Brain microvascular endothelial cell (primary cell): ENCODE measurements at regions not wholly inside any gene's neighbourhood (a gene's known extent, or its start where the extent isn't known, plus 50 kb on each side); places are given as distances from the start of the nearest gene placed in this dataset.

Experiments used
- DNase-seq: peaks from one replicate; pipeline ENCODE4 v3.0.0-alpha.2; 2020
- H3K27ac ChIP-seq: fragments of 250-450 bp; sonication (Bioruptor Pico); 2 replicates; pipeline ENCODE4 v1.5.1; 2020; ENCODE audit warnings: mild to moderate bottlenecking, moderate library complexity
- H3K27me3 ChIP-seq: fragments of 250-450 bp; sonication (Bioruptor Pico); replicated peaks from 2 replicates; pipeline ENCODE4 v1.5.1; 2020; ENCODE audit warnings: mild to moderate bottlenecking
- H3K36me3 ChIP-seq: fragments of 250-450 bp; sonication (Bioruptor Pico); replicated peaks from 2 replicates; pipeline ENCODE4 v1.5.1; 2020; ENCODE audit warnings: mild to moderate bottlenecking
- H3K4me3 ChIP-seq: 2 replicates; pipeline ENCODE4 v1.5.1; 2011; ENCODE audit warnings: low read depth, mild to moderate bottlenecking, control low read depth, low read length, moderate library complexity
- in situ Hi-C: cut with HindIII; loops from 2 replicates; pipeline ENCODE4 v1.10.0; 2017; ENCODE audit warnings: low sequenced_read_pairs, low pct_ligation_motif_present
- TF ChIP-seq, protein P1 (sequence below): IDR thresholded peaks from 2 replicates; pipeline ENCODE4 v1.5.1; 2011; ENCODE audit warnings: low read depth, mild to moderate bottlenecking, moderate library complexity, low read length, control low read depth, inconsistent platforms; ENCODE audit errors: missing control alignments

DNA sequence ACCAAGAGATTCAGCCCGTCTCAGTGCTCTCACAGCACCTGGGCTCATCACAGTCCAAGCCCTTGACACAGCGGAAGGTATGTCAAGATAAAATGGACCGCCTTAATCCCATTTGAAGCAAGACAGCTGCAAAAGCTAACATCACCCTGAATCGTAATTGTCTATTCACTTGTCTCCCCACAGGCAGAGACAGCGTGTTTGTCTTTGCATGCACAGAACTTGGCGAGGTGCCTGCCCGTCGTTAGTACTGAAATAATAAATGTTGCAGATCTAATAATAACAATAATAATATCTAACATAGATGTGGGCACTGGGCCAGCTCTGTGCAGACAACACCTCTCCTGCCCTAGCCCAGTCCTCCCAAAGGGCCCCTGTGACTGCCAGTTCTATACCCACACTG, 271.7 kb downstream of the NPHP4 start:
- TF ChIP-seq, protein P1, sequence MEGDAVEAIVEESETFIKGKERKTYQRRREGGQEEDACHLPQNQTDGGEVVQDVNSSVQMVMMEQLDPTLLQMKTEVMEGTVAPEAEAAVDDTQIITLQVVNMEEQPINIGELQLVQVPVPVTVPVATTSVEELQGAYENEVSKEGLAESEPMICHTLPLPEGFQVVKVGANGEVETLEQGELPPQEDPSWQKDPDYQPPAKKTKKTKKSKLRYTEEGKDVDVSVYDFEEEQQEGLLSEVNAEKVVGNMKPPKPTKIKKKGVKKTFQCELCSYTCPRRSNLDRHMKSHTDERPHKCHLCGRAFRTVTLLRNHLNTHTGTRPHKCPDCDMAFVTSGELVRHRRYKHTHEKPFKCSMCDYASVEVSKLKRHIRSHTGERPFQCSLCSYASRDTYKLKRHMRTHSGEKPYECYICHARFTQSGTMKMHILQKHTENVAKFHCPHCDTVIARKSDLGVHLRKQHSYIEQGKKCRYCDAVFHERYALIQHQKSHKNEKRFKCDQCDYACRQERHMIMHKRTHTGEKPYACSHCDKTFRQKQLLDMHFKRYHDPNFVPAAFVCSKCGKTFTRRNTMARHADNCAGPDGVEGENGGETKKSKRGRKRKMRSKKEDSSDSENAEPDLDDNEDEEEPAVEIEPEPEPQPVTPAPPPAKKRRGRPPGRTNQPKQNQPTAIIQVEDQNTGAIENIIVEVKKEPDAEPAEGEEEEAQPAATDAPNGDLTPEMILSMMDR = no peak
- H3K36me3 ChIP-seq = no peaks in the 10 kb centered on the region
- H3K4me3 ChIP-seq = no peak overlapping the region
- in situ Hi-C loops = no loop called here
- DNase-seq = no peak
- H3K27me3 ChIP-seq = no peaks in the 10 kb centered on the region
- no peak overlapping the region for H3K27ac ChIP-seq

DNA sequence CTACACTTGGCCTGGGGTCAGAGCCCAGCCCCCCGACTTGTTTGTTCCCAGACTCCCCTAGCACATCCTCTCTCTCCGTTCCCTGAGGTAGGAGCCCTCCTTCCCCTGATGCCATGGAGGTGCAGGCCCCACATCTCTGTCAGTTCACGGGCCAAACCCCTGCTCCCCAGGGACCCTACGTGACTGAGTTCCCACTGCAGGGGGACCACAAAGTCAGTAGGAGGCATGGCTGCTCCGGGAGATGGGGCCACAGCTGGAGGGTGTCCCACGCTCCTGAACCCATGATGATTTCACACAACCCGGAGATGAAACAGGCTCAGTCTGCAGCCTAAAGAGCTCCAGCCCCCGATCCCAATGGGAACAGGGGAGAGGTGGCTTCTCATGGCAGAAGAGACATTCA, 272.2 kb downstream of the NPHP4 start:
- in situ Hi-C loops = no loop called here
- H3K27ac ChIP-seq = no peak overlapping the region
- DNase-seq = no peak
- TF ChIP-seq, protein P1 = no peak
- no peak overlapping the region for H3K4me3 ChIP-seq
- no peaks in the 10 kb centered on the region for H3K36me3 ChIP-seq
- H3K27me3 ChIP-seq = no peaks in the 10 kb centered on the region

DNA sequence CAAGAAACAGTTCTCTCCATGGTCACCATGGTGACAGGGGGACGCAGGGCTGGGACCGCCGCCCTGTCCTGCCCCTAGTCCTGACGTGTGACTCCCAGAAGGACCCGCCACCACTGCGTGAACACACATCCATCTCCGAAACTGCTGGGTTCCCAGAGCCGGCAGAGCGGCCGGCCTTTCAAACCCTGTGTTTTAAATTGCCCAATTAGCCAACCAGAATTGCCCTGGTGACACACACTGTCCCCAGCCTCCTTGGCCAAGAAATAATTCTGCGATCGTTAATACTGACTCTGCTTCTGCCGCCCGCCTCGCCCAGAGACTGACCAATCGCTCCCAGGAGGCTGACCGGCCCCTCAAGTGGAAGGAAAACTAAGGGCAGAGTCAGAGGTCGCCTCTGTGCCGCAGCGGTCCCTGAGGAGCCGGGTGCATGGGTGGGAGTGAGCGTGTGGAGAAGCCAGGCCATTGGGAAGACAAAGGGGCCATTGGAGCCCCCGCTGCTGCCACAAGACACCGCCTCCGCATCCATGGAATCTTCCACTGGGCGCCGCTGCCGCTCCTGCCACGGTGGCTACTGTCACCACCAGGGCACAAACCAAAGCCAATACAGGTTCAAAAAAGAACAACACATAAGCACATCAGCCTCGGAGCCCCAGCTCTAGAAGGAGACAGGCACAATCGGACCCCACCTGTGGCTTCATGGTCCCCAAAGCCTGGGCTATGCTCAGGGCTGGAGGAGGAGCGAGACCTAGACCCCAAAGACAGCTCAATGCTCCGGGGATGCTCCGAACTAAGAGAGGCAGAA, 273.2 kb downstream of the NPHP4 start:
- TF ChIP-seq, protein P1 = no peak
- no peak overlapping the region for H3K4me3 ChIP-seq
- H3K27ac ChIP-seq = no peak overlapping the region
- no peaks in the 10 kb centered on the region for H3K36me3 ChIP-seq
- no peaks in the 10 kb centered on the region for H3K27me3 ChIP-seq
- in situ Hi-C loops = no loop called here
- DNase-seq = no peak

DNA sequence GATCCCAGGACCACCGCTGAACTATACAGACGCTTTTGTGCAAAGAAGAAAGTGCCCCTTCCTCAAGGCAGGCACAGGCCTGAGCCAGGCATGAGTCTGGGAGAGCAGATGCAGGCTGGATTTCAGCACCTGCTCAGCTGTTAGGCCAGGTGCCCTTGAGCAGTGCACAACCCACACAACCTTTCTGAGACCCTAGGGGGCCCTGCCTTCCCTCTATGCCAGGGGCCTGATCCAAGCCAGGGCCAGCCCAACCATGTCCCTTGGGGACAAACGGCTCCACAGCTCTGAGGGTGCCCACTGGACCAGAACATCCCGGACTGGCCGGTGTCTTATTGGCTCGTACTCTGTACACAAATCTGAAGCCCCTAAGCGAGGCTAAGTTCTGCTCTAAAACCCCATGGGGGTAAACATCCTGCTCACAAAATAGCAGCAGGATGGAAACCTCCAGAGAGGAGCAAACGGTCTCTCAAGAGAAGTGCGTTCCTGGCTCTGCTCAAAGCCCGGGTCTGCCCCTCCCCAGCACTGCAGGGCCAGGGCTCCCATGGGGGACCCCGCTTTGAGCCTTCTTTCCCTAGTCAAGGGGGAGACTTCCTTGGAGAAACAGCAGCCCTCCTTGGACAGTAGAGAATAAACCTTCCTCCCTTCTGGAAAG, 275.1 kb downstream of the NPHP4 start:
- TF ChIP-seq, protein P1 = no peak
- in situ Hi-C loops = no loop called here
- H3K27ac ChIP-seq = no peak overlapping the region
- no peaks in the 10 kb centered on the region for H3K27me3 ChIP-seq
- no peak overlapping the region for H3K4me3 ChIP-seq
- DNase-seq = no peak
- H3K36me3 ChIP-seq = no peaks in the 10 kb centered on the region

DNA sequence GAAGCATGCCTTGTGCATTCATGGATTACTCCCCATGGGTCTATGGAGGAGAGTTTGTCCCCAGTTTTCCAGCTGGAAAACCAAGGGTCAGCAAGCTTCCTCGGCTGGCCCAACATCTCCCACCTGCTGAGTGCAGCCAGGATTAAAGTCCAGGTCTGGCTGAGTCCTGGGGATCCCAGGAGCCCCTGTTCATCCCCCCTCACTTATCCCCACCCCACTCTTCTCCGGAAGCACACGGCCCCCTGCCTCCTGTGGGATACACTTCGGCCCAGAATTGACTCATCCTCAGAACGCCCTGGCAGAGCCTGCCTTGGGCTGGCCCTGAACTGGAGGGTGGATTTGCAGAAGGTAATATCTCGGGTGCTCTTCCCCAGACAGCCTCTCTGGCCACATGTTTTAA, 276.1 kb downstream of the NPHP4 start:
- TF ChIP-seq, protein P1 = no peak
- no peak overlapping the region for H3K4me3 ChIP-seq
- DNase-seq = no peak
- H3K27ac ChIP-seq = no peak overlapping the region
- in situ Hi-C loops = no loop called here
- no peaks in the 10 kb centered on the region for H3K36me3 ChIP-seq
- no peaks in the 10 kb centered on the region for H3K27me3 ChIP-seq
